ENCODE measurements at regions not wholly inside any gene's neighbourhood (a gene's known extent, or its start where the extent isn't known, plus 50 kb on each side); places are given as distances from the start of the nearest gene placed in this dataset.

GRCh38 chr3:124362455-124362854, 367.8 kb upstream of the UMPS start:
- TF ChIP-seq REST (IDR thresholded peaks at IDR 0.05), result peak; percentile 23
- TF ChIP-seq YY1 (IDR thresholded peaks at IDR 0.05), result peak; percentile 76
- peak; percentile 73 to 76 for TF ChIP-seq HNF4A (conservative IDR thresholded peaks at IDR 0.05)
- no peak for TF ChIP-seq MAX (IDR thresholded peaks at IDR 0.05)
- peak; percentile 61 for TF ChIP-seq SP1 (IDR thresholded peaks at IDR 0.05)
- no peak for TF ChIP-seq ATF3 (IDR thresholded peaks at IDR 0.05)
- peak in 1 of 2 donors; percentile 70 for TF ChIP-seq RXRA (IDR thresholded peaks at IDR 0.05)
- peak; percentile 50 for TF ChIP-seq HNF4G (IDR thresholded peaks at IDR 0.05)
- TF ChIP-seq JUND (IDR thresholded peaks at IDR 0.05), result peak in 1 of 2 donors; percentile 47
- TF ChIP-seq ZBTB33 (IDR thresholded peaks at IDR 0.05), result peak; percentile 33
- peak; percentile 9 for TF ChIP-seq FOXA2 (IDR thresholded peaks at IDR 0.05)
- no peak for TF ChIP-seq NR2F2 (IDR thresholded peaks at IDR 0.05)
- TF ChIP-seq EGR1 (IDR thresholded peaks at IDR 0.05; ENCODE audit: low read depth in 2 of 2), result no peak
- no peak for TF ChIP-seq GABPA (IDR thresholded peaks at IDR 0.05 in 1 of 2, conservative IDR thresholded peaks at IDR 0.05 in 1 of 2)
- TF ChIP-seq RAD21 (IDR thresholded peaks at IDR 0.05), result peak in 1 of 2 donors; percentile 15
- H3K9me3 ChIP-seq (ENCODE audit: control insufficient read depth in 4 of 4, low read length in 3 of 4), result no peaks in the 10 kb centered on the region
- WGBS, result 26% methylated on average over 2 of the region's 2 CpGs
- H3K36me3 ChIP-seq (ENCODE audit: control insufficient read depth in 4 of 4, insufficient read depth in 3 of 4, low read depth in 1 of 4, low read length in 3 of 4), result no peaks in the 10 kb centered on the region
- H3K27ac ChIP-seq (ENCODE audit: low read depth in 1 of 2, low read length in 2 of 2), result peak overlapping the region; percentile 25 to 74
- no peaks in the 10 kb centered on the region for H3K27me3 ChIP-seq (ENCODE audit: control insufficient read depth in 4 of 4, insufficient read depth in 4 of 4, low read length in 3 of 4)
- no peak for DNase-seq (ENCODE audit: low spot score)
- H3K4me3 ChIP-seq (ENCODE audit: low read depth in 1 of 3, low read length in 3 of 3), result no peak overlapping the region
- no peak overlapping the region for H3K9ac ChIP-seq (ENCODE audit: low read depth in 1 of 2, low read length in 2 of 2)
- peaks cover 7 to 31% (median 26%) of the 10 kb centered on the region in 4 donors for H3K4me1 ChIP-seq (ENCODE audit: control insufficient read depth in 4 of 4, insufficient read depth in 4 of 4, low read length in 3 of 4)

- no peaks in the 10 kb centered on the region for H3K27me3 ChIP-seq (ENCODE audit: control insufficient read depth in 4 of 4, insufficient read depth in 4 of 4, low read length in 3 of 4)
- no peak for DNase-seq (ENCODE audit: low spot score)
- TF ChIP-seq SP1 (IDR thresholded peaks at IDR 0.05) (peak; percentile 69), RAD21 (IDR thresholded peaks at IDR 0.05) (peak; percentile 7 to 18), MAX (IDR thresholded peaks at IDR 0.05) (peak; percentile 60), TAF1 (conservative IDR thresholded peaks at IDR 0.05) (no peak), HNF4A (conservative IDR thresholded peaks at IDR 0.05) (peak; percentile 57 to 68), JUND (IDR thresholded peaks at IDR 0.05) (peak; percentile 80 to 92), RXRA (IDR thresholded peaks at IDR 0.05) (peak; percentile 76 to 88), CTCF (IDR thresholded peaks at IDR 0.05; ENCODE audit: low read depth, low read length, missing input control) (no peak), NR2F2 (IDR thresholded peaks at IDR 0.05) (no peak), REST (IDR thresholded peaks at IDR 0.05) (no peak), EGR1 (IDR thresholded peaks at IDR 0.05; ENCODE audit: low read depth in 2 of 2) (no peak), GABPA (IDR thresholded peaks at IDR 0.05 in 1 of 2, conservative IDR thresholded peaks at IDR 0.05 in 1 of 2) (no peak), FOXA2 (IDR thresholded peaks at IDR 0.05) (peak; percentile 30), YY1 (IDR thresholded peaks at IDR 0.05) (peak; percentile 34), FOXA1 (IDR thresholded peaks at IDR 0.05) (no peak), ATF3 (IDR thresholded peaks at IDR 0.05) (no peak)
- H3K4me1 ChIP-seq (ENCODE audit: control insufficient read depth in 4 of 4, insufficient read depth in 4 of 4, low read length in 3 of 4), result peaks cover 7 to 31% (median 26%) of the 10 kb centered on the region in 4 donors
- no peak overlapping the region for H3K9ac ChIP-seq (ENCODE audit: low read depth in 1 of 2, low read length in 2 of 2)
- H3K4me3 ChIP-seq (ENCODE audit: low read depth in 1 of 3, low read length in 3 of 3), result no peak overlapping the region
- no peaks in the 10 kb centered on the region for H3K9me3 ChIP-seq (ENCODE audit: control insufficient read depth in 4 of 4, low read length in 3 of 4)
- no peaks in the 10 kb centered on the region for H3K36me3 ChIP-seq (ENCODE audit: control insufficient read depth in 4 of 4, insufficient read depth in 3 of 4, low read depth in 1 of 4, low read length in 3 of 4)
- peak overlapping the region; percentile 66 to 74 for H3K27ac ChIP-seq (ENCODE audit: low read depth in 1 of 2, low read length in 2 of 2)
Measured at GRCh38 chr3:124363476-124363875, 366.8 kb upstream of the UMPS start.

Measured in liver (tissue), 8 donors.